ENCODE measurements at regions not wholly inside any gene's neighbourhood (a gene's known extent, or its start where the extent isn't known, plus 50 kb on each side); places are given as distances from the start of the nearest gene placed in this dataset.

- Histone ChIP-seq H3K27me3 (replicated peaks; ENCODE audit: control insufficient read depth, insufficient read depth, low read length) (no peaks in the 10 kb centered on the region; the same call in 1 of the 2 replicates), H3K36me3 (ENCODE audit: control insufficient read depth, insufficient read depth, low read length) (no peaks in the 10 kb centered on the region), H3K4me3 (replicated peaks; ENCODE audit: low read depth, low read length) (no peak overlapping the region)
- no peak for TF ChIP-seq CTCF (IDR thresholded peaks at IDR 0.05; ENCODE audit: insufficient read depth, low read length, poor library complexity, severe bottlenecking)
- DNase-seq (ENCODE audit: extremely low read depth, insufficient read length), result no peak
Measured at GRCh38 chr13:48797127-48797526, 143.4 kb downstream of the CYSLTR2 start.

GRCh38 chr13:48797761-48798160 lies 144.0 kb downstream of the CYSLTR2 start:
- Histone ChIP-seq H3K4me3 (replicated peaks; ENCODE audit: low read depth, low read length) (no peak overlapping the region), H3K36me3 (ENCODE audit: control insufficient read depth, insufficient read depth, low read length) (no peaks in the 10 kb centered on the region), H3K27me3 (replicated peaks; ENCODE audit: control insufficient read depth, insufficient read depth, low read length) (no peaks in the 10 kb centered on the region; the same call in 1 of the 2 replicates)
- TF ChIP-seq CTCF (IDR thresholded peaks at IDR 0.05; ENCODE audit: insufficient read depth, low read length, poor library complexity, severe bottlenecking), result no peak
- DNase-seq (ENCODE audit: extremely low read depth, insufficient read length), result no peak

DNA sequence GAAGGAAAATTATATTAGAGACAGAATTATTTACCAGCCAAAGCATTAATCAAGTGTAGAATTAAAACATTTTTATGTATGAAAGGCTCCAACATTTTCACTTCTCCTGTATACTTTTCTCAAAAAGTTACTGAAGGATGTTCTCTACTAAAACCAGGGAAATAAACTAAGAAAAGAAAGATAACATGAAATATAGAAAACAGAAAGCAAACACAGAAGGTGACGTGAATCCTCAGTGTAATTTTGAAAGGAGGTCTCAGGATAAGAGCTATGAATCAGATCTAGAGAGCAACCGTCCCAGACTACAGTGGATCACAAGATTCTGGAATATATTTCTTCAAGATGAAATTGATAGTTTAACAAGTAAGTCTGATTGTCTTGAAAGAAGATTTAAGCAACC lies 144.5 kb downstream of the CYSLTR2 start:
- Histone ChIP-seq H3K4me3 (replicated peaks; ENCODE audit: low read depth, low read length) (no peak overlapping the region), H3K36me3 (ENCODE audit: control insufficient read depth, insufficient read depth, low read length) (no peaks in the 10 kb centered on the region), H3K27me3 (replicated peaks; ENCODE audit: control insufficient read depth, insufficient read depth, low read length) (no peaks in the 10 kb centered on the region; the same call in 1 of the 2 replicates)
- DNase-seq (ENCODE audit: extremely low read depth, insufficient read length), result no peak
- TF ChIP-seq CTCF (IDR thresholded peaks at IDR 0.05; ENCODE audit: insufficient read depth, low read length, poor library complexity, severe bottlenecking), result no peak

GRCh38 chr13:48801255-48801654 lies 147.5 kb downstream of the CYSLTR2 start:
- Histone ChIP-seq H3K4me3 (replicated peaks; ENCODE audit: low read depth, low read length) (no peak overlapping the region), H3K36me3 (ENCODE audit: control insufficient read depth, insufficient read depth, low read length) (no peaks in the 10 kb centered on the region), H3K27me3 (replicated peaks; ENCODE audit: control insufficient read depth, insufficient read depth, low read length) (no peaks in the 10 kb centered on the region; the same call in 1 of the 2 replicates)
- no peak for TF ChIP-seq CTCF (IDR thresholded peaks at IDR 0.05; ENCODE audit: insufficient read depth, low read length, poor library complexity, severe bottlenecking)
- no peak for DNase-seq (ENCODE audit: extremely low read depth, insufficient read length)

- no peak for DNase-seq (ENCODE audit: extremely low read depth, insufficient read length)
- H3K36me3 ChIP-seq (ENCODE audit: control insufficient read depth, insufficient read depth, low read length), result no peaks in the 10 kb centered on the region
Measured at GRCh38 chr13:48804821-48805601, 151.3 kb downstream of the CYSLTR2 start.

More at GRCh38 chr13:48804821-48805601, 151.3 kb downstream of the CYSLTR2 start:
- no peak overlapping the region for H3K4me3 ChIP-seq (replicated peaks; ENCODE audit: low read depth, low read length)
- H3K27me3 ChIP-seq (replicated peaks; ENCODE audit: control insufficient read depth, insufficient read depth, low read length), result no peaks in the 10 kb centered on the region; the same call in 1 of the 2 replicates
- TF ChIP-seq CTCF (IDR thresholded peaks at IDR 0.05; ENCODE audit: insufficient read depth, low read length, poor library complexity, severe bottlenecking), result no peak
